ENCODE measurements at regions not wholly inside any gene's neighbourhood (a gene's known extent, or its start where the extent isn't known, plus 50 kb on each side); places are given as distances from the start of the nearest gene placed in this dataset.
"Not testable (repeated sequence)": the region's sequence is repeated elsewhere in the genome, so short reads cannot be mapped to it uniquely, and the experiment has no call there.

DNA sequence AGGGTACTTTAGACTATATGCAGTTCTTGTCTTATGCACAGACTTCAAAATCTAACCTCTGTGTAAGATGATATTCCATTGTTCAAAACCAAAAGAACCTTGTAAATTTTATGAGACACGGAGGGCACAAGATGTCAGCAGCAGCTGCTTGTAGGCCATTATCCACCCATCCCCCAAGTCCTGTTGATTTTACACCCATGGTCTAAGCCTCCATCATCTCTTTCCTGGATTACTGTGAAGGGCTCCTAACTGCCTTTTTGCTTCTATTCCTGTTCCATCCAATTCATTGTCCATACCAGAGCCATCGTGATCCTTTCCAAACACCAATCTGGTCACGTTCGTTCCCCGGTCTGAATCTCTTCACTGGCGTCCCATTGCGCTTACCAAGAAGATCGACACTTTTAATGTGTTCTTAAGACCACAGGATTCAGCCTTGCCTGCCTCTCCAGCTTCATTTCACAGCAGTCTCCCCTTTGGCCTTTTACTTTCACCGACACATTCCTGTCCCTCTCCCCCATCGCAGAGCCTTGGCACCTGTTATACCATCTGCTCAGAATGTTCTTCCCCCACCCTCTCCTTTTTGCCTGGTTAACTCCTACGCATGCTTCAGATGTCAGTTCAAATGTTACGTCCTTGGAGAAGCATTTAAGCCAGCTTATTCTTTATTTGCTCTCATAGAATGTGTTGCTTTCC, 107.3 kb upstream of the POU3F1 start:
- ATAC-seq = no peak

DNA sequence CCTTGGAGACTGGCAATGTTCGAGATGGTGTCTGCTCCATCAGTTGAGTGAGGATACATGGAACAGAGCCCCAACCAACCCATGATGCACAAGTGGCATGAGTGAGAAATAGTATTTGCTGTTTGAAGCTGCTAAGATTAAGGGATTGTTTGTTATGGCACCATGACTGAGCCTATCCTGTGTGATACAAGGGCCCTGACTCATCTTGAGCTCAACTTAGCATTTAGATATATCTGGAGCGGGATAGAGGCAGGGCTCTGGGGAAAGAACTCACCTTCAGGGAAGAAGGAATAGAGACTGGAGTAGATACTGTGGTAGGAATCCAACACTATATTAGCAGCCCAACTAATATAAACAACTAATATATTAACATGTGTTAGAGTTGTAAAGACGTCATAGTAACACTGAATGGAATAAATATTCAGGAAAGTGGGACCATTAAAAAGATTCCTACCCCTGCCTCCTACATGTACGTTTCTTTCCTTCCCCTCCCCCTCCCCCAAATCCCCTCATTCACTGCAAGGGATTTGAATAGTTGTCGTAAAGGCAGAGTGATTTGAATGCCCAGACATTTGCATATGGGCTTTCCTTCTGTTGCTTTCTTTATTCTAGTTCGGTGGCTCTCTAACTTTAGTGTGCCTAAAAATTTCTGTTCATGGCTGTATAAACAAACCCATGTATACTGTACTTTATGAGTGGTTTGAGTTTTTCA, 106.6 kb upstream of the POU3F1 start:
- no peak for ATAC-seq

DNA sequence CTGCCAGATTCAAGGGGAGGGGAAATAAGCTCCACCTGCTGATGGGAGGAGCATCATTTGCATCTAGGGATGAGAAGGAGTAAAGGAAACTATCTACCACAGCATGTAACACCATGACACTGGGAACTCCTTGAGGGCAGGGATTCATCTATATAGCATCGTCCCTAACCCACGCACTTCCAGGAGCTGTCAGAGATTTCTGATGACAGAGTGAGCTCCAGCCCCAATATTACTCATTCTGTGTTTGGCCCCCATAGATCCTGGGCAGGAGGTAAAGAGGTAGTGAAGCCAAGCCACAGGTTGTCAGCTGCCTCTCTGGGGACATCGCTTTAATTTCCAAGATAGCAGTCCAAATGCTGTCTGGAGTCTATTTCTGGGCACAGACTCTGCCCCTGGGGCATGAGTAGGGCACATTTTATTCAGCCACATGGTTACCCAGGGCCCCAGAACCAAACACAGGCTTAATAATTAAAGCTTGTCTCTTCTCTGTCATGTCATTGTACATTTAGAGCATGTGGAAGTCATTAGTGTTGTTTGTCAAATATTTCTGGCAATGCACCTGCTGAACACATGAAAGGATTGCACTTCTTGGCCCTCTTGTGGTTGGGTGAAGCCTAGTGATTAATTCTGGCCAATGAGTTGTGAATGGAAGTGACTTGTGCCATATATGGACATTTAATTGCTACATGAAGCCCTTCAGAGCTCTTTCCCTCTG, 105.9 kb upstream of the POU3F1 start:
- no peak for ATAC-seq

DNA sequence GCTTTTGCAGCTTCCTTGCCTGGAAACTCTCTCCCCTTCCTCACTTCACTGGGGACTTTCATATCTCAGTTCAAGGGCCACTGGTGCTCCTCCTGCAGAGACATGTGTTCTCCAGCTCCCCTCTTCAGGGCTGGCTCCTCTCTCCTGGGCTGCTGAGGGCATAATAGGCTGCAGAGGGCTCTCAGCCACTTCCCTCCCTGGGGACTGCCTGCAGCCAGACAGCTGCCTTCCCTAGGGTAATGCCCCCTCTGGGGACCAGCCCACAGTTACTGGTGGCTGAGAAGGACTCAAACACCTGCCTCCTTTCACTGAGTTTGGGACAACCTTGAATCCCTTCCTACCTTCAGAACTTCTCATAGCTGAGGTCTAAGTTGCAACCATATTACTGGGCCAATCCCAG, 104.8 kb upstream of the POU3F1 start:
- no peak for ATAC-seq

DNA sequence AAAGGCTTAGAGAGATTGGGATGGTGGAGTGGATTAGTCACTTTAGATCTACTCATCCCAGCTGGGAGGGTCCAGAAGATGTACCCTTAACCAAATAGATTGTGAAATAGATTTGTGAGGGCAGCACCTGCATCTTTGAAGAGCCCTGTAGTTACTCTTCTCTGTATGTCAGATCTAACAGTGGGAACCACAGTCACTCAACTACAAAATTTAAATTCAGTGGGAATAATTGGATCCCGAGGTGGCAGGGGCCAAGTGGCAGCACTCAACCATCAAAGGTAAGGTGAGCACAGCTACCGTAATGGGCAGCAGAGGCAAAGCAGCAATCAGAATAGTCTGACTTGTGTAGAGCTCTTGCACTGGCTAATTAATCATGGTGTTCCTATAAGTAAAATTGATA, 99.5 kb upstream of the POU3F1 start:
- not testable (repeated sequence) for ATAC-seq

DNA sequence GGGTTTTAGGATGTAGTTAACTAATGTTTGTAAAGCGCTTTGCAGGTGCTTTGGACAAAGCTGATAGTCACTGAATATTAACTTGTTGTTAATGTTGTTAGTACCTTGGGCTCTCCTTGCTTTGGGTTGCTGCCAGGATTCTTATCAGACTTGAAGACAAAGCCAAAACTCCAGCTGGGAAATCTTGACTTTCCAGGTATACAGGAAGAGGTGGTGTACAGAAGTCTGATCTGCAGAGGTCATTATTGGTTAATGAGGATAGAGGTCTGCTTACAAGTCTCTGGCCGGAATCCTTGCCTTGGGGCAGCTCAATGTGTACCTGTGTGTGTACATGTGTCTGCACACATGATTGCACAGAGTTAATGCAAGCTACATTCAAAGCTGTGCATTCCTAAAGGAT, 96.0 kb upstream of the POU3F1 start:
- ATAC-seq = no peak

DNA sequence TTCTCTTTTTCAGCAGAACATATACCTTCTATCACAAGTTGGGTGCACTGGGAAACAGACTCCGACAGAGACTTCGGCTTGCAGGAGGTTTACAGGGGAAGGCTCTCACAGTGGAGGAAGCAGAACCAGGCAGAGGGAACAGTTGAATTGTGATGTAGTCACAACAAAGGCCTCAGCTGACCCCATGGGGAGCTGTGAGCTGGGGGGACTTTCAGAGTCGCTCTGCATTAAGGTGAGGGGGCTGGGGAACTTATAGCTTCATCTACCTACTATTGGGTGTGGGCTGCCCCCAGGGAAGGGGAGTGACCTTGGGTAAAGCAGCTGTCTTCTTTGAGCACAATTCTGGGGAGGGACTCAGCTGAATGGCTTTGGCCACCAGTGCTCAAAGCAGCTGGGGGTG, 94.9 kb upstream of the POU3F1 start:
- no peak for ATAC-seq

DNA sequence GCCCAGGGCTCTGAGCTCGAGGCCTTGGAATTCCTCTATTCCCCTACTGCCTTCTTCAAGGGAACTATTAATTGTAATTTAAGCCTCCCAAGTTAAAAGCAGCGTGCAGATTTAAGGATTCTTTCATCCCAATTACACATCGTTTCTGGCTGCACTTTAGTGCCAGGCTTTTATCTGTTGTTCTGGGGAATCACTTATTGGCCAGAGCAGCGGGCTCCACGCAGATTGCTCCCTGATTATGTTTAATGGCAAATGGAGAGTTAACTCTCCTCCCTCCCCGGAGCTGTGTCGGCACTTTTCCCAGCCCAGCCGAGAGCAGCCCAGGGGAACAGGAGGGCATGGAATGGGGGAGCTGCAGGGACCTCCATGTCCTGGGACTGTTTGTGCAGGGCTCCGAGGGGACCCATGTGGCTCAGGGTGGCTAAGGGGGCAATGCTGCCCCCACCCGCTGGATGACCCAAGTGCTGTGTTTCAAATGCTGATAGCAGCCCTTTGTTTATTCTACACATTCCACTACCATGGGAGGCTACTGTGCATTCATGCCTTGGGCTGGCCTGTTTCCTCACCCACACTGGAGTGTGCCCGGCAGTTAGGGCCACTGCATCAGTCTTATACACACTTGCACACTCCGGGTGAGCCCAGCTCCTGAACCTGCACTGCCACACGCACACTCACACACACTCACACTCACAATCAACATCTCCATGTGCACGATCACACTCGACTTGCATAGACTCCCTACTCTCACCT, 93.3 kb upstream of the POU3F1 start:
- no peak for ATAC-seq

DNA sequence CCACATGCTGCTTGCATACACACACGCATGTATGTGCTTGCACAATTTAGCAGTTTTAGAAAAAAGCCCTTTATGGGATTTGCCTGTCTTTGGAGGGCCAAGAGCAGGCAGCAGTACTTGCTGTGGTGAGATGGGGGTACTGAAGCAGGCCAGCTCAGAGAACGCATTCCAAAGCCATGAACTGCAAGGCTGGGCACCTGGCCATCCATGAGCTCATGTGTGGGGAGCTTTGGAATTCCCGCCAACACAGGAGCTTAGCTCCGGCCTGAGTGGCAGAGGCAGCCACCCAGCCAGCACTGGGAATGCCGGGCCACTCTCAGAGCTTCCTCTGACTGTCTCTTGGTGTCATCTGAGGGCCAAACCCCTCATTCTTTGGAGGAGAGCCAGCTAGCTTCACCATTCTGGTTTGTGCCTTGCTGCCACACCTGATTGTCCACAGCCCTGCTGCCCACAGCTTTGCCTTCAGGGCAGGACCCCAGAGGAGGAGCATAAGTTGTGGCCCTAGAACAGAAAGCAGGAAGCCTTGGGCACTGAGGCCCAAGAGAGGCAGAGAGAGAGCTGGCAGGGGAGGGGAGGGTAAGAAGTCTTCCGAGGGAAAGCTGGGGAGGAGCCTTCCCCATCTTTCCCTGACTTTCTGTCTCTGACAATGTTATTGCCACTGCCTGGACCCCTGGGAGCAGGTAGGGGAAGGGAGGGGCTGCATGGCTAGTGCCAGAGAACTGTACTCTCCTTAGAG, 92.1 kb upstream of the POU3F1 start:
- ATAC-seq = no peak

DNA sequence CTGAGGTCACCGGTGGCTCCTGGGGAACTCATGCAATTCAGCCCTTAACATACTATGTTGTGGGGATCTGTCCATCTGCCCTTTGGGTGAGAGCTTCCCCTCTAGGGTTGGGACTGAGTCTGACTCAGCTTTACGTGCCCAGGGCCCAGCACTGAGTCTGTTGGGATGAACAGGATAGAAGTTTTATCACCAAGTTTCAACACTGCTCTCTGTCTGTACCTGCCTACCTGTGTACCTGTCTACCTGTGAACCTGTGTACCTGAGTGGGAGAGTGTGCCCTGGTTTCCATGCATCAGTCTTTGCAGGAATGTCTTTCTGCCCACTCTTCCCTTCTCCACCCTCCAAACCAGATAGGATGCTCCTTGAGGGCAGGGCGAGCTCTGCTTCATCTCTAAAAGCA, 90.6 kb upstream of the POU3F1 start:
- ATAC-seq = no peak

DNA sequence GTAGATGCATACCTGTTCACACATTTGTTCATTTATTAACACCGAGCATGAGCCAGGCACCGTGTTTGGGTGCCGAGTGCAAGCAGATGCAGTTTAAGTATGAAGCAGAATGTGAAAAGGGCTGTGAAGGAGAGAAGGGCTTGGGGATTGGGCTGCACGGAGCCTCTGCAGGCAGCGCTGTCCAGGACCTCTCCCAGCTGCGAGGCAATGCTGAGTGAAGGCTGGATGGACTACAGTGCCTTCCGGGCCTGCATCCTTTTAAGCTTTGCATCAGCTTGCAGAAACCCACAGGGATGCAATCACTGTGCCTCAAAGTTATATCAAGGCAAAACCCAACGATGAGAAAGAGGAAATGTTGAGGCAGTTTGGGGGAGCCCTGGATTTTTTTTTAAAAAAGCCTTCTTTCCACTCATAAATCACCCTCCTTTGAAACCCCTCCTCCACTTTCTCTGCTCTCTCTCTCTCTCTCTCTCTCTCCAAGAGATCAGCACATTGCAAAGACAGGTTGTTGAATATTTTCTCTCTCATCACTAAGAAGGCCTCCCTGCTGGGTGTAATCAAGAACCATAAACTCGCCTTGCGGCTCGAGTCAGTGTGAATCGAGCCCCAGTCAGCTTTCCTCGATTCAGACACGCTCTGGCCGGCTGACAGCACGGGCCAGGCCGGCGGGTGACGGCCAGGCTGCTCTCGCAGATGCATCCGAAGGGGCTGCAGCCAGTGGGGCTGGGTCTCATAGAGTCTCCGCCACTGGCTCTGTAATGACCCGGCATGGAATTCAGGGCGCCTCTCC, 89.2 kb upstream of the POU3F1 start:
- no peak for ATAC-seq

DNA sequence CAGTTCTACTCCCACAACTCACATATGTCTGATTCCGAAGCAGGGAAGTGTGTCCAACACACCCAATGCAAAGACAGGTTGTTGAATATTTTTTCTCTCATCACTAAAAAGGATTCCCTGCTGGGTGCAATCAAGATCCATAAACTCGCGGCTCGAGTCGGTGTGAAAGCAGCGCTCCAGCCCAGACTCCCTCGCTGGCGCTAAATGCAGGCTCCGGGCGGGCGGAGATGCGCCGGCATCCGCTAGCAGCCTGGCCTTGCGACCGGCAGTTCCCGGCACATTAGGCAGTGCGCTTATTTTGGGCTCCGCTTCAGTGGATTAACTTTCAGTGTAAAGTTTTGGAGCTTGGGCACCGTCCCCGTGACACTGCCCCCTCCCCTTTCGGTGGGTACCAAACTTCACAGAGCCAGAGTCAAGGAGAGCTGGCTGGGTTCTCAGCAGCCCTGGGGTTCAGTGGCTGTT, 87.7 kb upstream of the POU3F1 start:
- no peak for ATAC-seq

DNA sequence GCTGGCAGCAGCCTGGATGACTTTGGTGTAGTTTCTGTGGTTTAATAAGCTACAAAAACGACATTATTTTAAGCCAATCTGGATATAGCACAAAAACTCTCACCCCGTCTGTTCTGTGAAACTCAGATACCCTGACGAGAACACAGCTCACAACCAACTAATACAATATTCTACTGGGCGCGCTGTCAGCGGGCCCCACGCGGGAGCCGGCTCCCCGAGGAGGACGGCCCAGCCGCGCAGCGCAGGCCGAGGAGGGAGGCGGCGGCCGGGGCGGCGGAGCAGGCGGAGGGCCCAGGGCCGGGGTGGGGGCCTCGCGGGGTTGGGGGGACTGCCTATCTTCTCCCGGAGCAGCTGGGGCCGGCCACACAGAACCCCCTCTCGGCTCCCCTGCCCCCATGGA, 87.2 kb upstream of the POU3F1 start:
- ATAC-seq = no peak

DNA sequence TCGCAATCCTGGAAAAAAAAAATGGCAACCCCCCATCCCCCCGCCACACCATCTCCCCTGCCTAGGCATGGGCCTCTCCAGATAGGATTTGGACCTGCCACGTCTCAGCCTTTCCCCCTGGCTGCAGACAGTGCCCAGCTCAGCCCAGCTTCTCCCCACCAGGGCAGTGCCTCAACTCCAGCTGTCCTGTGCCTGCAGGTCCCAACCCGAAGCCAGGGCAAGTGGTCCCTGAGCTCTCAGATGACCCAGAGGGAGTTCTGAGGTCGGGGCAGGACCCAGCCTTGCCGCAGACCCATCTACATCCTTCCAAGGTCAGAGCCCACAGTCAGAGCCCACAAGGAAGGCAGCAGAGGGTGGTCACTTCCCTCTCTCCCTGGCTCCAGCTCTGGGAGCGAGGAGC, 86.7 kb upstream of the POU3F1 start:
- ATAC-seq = no peak

DNA sequence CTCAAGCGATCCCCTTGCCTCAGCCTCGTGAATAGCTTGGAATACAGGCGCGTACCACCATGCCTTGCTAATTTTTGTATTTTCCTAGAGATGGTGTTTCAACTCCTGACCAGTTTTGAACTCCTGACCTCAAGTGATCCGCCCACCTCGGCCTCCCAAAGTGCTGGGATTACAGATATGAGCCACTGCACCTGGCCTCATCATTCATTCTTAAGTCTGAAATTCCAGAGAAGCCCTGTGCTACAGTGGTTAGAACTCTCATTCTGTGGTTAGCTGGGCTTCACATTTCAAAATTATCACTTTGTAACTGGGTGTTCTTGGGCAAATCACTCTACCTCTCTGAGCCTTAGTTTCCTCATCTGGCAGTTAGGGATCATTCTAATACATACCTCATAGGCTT, 86.1 kb upstream of the POU3F1 start:
- ATAC-seq = no peak

DNA sequence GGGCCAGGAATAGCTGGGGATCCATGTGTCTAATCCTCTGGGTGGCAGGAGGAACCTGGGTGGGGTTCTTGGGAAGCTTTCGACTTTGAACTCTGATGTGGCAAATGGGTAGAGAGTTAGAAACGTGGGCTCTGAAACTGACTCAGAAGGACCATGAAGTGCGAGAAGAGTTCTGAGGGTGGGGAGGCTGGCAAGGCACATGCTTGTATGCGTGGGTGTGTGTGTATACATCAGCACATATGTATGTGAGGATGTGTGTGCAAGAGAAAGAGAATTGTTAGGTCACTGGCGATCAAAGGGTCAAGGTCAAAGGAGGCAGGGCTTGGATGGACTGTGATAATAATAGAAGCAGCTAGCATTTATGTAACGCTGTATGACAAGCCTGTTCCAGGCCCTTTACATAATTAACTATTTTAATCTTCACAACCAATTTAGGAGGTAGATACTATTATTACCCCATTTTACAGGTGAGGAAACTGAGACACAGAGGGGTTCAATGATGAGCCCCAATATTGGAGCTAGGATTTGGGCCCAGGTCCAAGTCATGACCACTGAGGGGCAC, 84.5 kb upstream of the POU3F1 start:
- no peak for ATAC-seq

DNA sequence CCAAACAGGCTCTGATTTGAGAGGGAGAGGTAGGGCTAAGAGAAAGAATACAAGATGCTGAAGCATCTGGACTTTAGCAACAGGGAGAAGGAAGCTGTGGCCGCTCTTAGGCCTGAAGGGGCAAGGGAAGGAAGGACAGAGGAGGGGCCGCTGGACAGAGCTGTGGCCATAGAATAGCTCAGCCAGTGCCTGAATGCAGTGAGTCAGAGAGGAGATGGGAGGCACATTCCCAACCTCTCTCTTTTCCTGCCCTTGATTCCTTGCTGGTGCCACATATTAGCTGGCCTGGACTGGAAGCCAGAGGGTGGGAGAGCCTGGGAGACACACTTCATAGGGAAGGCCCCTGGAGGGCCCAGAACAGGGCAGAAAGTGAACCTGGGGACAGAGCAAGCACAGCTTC, 83.4 kb upstream of the POU3F1 start:
- no peak for ATAC-seq

DNA sequence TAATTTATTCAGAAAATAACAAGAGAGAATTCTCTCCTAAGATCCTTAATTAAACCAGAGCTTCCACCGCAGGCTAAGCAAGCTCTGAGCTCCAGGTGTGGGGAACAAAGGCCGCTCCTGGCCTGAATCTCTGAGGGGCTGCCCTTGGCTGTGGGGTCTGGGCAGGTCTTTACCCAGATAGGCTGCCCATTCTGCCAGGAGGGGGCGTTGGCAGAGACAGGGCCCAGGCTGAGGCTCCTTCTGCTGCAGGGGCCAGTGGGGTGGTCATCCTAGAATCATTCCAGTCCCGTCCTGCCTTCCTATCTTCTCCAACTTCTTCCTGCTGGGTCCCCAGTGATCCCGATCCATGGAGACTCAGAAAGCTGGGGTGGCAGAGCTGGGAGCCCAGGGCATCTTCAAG, 82.9 kb upstream of the POU3F1 start:
- ATAC-seq = no peak

DNA sequence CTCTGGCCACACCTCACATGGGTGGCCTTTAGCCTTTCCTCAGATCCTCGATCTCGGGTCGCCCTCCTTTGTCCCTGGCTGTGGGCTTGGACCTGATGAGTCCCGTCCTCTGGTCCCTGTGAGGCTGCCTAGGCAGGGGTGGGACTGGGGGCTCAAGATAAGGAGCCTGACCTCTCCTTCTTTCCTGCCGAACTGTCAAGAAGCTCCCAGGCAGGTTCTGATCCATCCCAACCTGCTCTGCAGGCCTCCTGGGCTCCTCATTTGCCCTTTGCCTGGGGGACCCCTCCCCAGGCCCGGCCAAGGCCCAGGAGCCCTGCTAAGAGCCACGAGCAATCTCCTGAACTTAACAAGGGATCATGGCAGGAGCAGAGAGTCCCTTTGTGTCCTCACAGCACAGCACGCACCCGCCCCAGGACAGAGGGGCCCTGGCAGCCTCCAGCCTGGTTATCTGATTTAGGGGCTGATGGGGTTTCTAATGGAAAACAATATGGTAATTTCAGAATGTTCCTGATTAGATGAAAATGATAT, 82.4 kb upstream of the POU3F1 start:
- ATAC-seq = no peak

DNA sequence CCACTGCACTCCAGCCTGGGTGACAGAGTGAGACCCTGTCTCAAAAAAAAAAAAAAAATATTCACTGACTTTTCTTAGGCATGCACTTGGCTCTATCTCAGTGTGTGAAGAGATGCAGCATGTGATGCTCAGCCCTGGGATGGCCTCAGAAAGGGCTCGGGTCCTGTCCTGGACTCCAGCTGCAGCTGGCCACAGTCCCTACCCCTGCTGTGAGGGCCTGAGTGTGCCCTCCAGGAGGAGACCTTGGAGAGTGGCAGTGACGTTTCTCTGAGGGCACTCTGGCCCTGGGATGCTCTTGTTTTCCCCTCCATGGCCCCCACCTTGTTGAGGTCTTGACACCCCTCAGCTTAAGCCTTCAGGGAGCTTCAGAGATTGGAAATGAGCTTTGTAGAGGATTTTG, 81.9 kb upstream of the POU3F1 start:
- no peak for ATAC-seq

DNA sequence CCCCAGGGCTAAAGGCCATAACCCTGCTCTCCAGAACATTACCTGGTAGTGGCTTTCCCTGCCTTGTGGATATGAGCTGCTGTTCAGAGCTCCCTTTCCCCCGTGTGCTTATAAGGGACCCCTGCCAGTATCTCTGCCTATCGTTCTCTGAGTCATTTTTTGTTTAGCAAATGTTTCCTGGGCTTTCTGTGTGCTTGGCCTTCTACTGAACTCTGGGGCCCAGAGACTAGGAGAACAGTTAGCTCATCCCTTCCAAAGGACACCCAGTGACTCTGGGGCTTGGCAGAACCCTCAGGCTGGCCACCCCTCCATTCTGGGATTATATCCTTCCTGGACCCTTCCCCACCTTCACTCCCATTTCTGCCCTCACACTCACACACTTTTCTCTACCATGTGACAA, 80.8 kb upstream of the POU3F1 start:
- no peak for ATAC-seq
